Stimulated activated CD8-positive, alpha-beta memory T cell treated with anti-CD3 and anti-CD28 coated beads, Interleukin-12 subunit alpha, Interleukin-12 subunit beta, amount 100 ng/mL, for 24 hours (primary cell): ENCODE measurements at regions not wholly inside any gene's neighbourhood (a gene's known extent, or its start where the extent isn't known, plus 50 kb on each side); places are given as distances from the start of the nearest gene placed in this dataset.

Source experiments
- DNase-seq: peaks from one replicate; pipeline ENCODE4 v3.0.0-alpha.2; 2020; ENCODE audit errors: extremely low read depth

DNA sequence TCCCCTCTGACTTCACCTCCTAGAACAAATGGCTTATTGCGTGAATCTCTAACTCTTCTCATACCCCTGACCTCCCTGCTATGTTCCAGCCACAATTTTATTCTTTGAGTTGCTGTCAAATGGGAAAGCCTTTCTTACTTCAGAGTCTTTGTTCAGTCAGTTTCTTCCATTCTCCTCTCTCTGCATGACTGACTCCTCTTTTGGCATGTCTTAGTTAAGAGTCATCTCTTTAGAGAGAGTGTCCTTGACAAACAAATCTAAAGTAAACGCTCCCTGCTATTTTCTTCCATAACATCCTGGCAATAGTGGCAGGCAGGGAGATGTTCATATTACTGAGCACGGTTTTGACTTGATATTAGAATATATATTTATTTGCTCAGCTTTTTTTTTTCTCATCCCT, 170.7 kb upstream of the ERBB4 start:
- DNase-seq = no peak

DNA sequence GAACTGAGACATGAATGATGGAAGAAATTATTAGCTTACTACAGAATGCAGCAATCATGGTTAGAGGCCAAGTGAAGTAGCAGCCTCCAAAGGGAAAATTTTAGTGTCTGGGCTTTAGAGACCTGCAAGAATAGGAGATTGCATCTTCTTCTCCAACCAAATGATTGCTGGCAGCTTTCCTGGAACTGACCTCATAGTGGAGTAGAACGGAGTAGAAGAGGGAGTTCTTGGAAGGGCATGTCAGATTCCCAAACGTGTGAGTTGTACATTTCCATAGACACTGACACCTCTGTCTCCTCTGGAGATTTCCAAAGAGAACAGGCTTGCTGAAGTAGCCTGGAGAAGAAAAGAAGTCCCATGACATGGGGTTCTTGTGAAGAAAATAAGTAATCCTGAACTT, 169.8 kb upstream of the ERBB4 start:
- DNase-seq = no peak

DNA sequence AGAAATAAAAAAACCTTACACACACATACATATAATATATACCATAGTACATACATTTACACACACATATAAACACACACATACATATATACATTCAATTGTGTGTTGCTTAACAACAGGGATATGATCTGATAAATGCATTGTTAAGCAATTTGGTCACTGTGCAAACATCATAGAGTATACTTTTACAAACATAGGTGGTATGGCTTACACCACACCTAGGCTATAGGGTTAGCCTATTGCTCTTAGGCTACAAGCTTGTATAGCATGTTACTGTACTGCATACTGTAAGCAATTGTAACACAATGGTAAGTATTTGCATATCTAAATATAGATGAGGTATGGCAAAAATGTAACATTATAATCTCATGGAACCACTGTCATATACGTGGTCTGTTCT, 156.8 kb upstream of the ERBB4 start:
- DNase-seq = no peak

- DNase-seq = no peak
These were observed 155.8 kb upstream of the ERBB4 start for GRCh38 chr2:212694398-212694797.

DNA sequence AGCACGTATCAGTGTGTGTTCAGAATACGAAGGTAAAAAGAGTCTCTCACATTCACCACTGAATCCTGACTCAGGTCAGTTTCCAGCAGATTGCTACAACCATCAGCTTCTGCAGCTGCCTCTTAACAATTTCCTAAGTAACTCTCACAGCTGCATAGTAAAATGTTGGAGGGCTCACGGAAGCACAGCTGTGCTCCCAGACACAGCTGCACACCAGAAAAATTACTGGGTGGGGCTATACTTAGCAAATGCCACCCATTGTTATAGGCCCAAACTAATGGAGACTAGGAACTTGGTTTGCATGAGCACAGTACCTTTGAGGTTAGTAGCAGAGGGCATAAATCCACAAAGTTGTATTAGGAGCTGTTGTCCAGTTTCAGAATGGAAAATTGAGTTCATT, 153.9 kb upstream of the ERBB4 start:
- DNase-seq = no peak

DNA sequence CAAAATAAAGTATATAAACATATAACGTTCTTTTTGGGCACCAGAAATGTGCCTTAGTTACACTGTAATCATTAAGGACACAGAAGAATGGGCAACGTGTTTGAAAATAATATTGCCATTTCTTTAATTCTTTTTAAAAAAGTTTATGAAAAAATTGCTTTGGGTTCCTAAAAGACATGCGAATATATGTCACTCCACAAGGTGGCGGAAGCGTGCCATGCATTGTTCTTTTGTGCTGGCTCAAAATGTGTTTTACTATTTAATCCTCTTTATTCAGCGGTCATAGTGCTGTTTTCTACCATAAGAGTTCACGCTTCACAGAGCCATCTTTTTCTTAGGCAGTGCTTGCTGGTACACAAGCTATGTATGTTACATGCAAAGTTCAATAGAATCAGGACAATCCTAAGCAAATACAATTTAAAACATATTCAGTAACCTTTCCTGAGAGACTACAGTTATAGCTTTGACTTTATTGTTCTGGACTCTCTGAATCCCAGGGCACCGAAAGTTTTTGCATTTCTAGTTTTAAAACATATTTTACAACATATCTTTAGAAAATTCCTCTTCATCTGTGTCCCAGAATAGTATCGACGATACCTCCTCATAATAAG, 147.8 kb upstream of the ERBB4 start:
- DNase-seq = peak; percentile 5

DNA sequence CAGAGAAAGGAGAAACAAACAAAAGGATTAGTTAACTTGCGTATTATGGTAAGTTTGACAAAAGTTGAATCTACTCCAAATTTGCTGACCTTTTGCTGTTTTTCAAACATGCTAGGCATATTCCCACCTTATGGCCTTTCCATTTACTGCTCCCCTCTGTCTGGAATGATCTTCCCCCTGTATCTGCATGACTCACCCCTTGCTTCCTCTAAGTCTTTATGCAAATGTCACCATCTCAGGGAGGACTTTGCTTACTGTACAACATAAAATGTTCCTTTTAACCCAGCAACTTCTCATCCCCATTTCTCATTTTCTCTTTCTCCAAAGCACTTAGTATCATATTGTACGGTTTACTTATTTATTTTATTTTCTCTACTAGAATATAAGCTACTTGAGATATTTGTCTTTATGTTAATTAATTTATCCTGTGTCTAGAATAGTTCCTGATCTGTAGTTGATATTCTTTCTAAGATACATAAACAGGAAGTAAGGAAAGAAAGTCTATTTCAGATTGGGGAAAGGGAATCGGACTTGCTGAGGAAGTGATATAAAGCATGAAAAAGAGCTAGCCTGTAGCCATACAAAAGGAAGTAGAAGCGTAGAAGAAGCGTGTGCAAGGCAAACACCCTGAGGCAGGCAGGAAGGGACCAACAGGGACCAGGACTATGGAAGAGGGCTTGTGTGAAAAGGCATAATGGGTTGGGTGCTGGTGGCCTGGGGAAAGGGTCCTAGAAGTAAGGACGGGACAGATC, 144.9 kb upstream of the ERBB4 start:
- no peak for DNase-seq

- no peak for DNase-seq
These were observed 144.3 kb upstream of the ERBB4 start for GRCh38 chr2:212682937-212683336.

- DNase-seq = no peak
These were observed 138.9 kb upstream of the ERBB4 start for GRCh38 chr2:212677466-212677865.

DNA sequence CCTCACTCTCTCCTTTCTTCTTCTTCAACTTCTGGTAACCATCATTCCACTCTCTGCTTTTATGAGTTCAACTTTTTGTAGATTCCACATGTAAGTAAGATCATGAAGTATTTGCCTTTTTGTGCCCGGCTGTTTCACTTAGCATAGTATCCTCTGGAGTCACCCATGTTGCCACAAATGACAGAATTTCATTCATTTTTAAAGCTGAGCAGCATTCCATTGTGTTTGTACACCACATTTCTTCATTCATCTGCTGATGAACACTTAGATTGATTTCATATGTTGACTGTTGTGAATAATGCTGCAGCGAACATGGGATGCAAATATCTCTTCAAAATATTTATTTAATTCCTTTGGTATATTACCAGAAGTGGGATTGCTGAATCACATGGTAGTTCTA, 133.6 kb upstream of the ERBB4 start:
- DNase-seq = no peak

- DNase-seq = no peak
These were observed 131.2 kb upstream of the ERBB4 start for GRCh38 chr2:212669761-212670160.

DNA sequence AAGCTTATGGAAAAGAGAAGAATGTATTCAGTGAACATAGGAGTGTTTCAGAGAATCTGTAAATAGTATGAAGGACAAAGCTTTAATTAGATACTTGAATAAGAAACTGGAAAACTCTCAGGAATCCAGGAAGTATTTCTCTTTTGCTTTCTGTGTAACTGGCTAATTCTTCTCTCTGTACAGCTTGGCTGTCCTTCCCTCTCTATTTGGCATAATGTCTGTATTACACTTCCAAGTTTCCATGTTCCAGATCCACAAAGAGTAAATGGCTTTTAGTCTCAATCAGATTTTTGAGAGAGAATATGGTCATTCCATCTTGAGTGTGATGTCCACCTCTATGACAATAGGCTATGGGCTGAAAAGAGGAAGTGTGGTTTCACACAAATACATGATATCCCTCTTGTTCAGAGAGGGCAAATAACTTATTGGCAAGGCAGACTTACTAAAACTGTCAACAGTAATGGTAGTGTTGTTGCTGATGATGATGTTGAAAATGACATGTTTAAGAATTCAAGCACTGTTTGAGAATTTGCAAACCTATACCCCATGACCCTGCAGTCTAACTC, 129.2 kb upstream of the ERBB4 start:
- DNase-seq = no peak

GRCh38 chr2:212665948-212666347, 127.3 kb upstream of the ERBB4 start:
- no peak for DNase-seq

DNA sequence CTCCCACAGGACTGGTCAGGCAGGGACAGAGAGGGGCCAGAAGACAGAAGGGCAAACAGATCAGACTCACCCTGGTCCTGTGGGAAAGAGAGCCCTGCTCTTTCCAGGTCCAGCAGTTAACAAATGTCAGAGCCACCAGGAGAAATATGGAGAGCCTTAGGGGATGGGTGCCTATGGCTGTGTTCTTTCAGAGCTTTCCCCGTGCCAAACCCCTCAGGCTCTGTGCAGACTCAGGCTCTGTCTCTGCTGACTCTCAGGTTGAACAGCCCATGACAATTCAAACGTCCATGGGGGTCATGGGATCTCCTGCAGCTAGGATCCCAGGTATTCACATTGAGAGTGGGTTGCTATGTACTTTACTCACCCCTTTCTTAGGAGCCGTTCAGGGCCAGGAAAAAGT, 120.8 kb upstream of the ERBB4 start:
- DNase-seq = no peak

DNA sequence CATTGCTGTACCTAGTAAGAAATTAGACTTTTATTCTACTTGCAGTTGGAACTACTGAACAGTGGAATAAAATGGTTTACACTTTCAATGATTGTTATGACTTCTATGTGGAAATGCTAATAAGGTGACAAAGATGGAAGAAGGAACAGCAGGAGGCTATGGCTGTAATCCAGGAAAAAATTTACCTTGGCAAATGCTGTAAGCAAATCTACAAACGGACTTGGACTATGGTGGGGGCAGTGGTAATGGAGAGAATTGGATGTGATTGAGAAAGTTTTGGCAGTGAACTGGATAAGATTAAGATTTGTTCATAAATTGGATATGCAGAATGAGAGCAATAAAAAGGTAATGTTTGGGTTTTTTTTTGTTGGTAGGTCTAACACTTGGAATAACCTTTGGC, 111.0 kb upstream of the ERBB4 start:
- no peak for DNase-seq

- DNase-seq = no peak
These were observed 108.2 kb upstream of the ERBB4 start for GRCh38 chr2:212646698-212647366.

DNA sequence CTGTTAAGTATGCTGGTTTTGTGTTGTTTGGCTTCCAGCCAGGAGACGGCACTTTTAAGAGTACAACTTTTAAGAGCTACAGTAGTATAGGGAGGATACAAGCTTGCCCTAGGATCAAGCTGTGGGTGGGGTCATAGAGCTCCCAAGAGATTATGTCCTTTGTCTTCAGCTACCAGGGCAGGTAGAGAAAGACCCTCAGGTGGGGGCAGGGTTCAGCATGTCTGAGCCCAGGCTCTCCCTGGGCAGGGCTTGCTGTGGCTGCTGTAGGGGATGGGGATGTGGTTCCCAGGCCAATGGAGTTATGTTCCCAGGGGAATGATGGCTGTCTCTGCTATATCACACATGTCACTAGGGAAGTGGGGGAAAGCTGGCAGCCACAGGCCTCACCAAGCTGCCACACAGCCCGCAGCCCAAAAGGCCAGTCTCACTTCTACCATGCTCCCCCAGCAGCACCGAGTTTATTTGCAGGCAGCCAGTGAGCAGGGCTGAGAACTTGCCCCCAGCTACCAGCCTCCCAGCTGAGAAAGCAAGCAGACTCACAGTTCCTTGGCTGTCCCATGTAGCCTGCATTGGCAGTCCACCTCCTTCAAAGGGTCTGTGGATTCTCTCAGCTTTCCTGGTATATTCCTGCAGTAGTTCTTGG, 105.7 kb upstream of the ERBB4 start:
- DNase-seq = no peak

- no peak for DNase-seq
These were observed 101.8 kb upstream of the ERBB4 start for GRCh38 chr2:212640428-212640827.

DNA sequence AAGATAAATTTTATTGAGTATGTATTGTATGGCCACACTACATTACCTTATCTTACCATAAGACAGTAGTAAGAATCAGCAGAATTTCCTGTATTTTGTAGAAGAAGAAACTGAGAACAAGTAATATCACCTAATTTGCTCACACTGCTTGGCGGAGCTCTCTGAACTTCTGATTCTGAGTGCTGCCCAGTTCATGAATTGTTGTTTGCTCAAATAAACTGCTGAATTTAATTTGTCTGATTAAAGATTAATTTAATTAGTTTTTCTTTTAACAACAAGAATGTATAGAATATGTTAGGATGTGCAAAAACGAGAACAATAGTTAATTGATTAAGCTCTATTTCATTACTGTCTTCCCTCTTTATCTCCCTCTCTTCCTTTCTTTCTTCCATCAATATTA, 100.1 kb upstream of the ERBB4 start:
- DNase-seq = no peak

DNA sequence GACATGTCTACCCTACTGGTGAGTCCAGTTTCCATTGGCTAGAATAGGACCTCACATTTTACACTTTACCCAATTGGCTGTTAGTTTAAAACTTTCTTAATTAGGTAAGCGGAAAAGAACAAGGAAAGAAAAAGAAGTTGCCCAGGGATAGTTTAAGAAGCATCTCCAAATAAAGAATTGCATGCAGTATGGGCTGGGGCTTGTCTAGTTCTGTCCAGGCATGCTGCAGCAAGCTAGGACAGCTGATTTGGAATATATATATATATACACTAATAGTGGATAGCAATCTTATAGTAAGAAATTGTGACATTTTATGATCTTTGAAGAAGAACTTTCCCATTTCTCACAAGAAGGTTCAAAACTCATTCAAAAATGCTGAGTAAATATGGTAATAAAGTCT, 90.0 kb upstream of the ERBB4 start:
- DNase-seq = no peak

GRCh38 chr2:212626371-212626918, 87.8 kb upstream of the ERBB4 start:
- no peak for DNase-seq

DNA sequence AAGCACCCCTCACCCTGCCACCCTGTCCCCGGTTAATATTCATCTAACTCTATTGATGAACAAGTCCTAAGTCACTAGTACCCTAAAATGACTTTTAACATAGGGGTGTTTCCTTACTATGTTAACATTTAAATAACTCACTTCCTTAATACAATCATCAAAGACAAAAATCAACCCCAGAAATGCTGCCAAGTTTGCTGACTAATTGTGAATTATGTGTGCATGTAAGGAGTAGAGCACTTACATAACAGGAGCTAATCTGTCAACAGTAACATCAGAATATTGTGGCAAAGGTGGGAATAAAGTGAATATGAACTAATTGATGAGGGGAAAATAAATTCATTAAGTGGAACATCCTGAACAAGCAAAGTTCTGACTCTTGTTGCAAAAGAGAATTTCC, 81.4 kb upstream of the ERBB4 start:
- DNase-seq = no peak
